ENCODE measurements at regions not wholly inside any gene's neighbourhood (a gene's known extent, or its start where the extent isn't known, plus 50 kb on each side); places are given as distances from the start of the nearest gene placed in this dataset.

- Histone ChIP-seq H3K4me1 (peaks cover 0 to 22% (median 14%) of the 10 kb centered on the region in 4 donors), H3K36me3 (no peaks in the 10 kb centered on the region), H3K9me3 (peaks cover 0 to 3% (median 0%) of the 10 kb centered on the region in 3 donors), H3K27me3 (no peaks in the 10 kb centered on the region), H3K4me3 (no peak overlapping the region), H3K27ac (peak overlapping the region in 1 of 2 donors; percentile 24)
- peak; percentile 56 to 80 for DNase-seq
- no peak for TF ChIP-seq CTCF (IDR thresholded peaks at IDR 0.05)
- intact Hi-C loops (cut with DNase I; ENCODE audit: low total_unique reads): no loop called here
These were observed 184.7 kb downstream of the C16orf95 start for GRCh38 chr16:87132361-87133014.

- TF ChIP-seq CTCF (IDR thresholded peaks at IDR 0.05): no peak
- intact Hi-C loops (cut with DNase I; ENCODE audit: low total_unique reads): no loop called here
- Histone ChIP-seq H3K9me3 (peaks cover 0 to 3% (median 0%) of the 10 kb centered on the region in 3 donors), H3K27me3 (no peaks in the 10 kb centered on the region), H3K4me1 (peaks cover 0 to 14% (median 8%) of the 10 kb centered on the region in 4 donors), H3K36me3 (no peaks in the 10 kb centered on the region), H3K27ac (peak overlapping the region in 1 of 2 donors; percentile 24), H3K4me3 (no peak overlapping the region)
- peak in 1 of 2 donors; percentile 48 for DNase-seq
These were observed 183.9 kb downstream of the C16orf95 start for GRCh38 chr16:87133112-87133850.

GRCh38 chr16:87133966-87134627 lies 183.1 kb downstream of the C16orf95 start:
- H3K4me1 ChIP-seq: peaks cover 0 to 13% (median 8%) of the 10 kb centered on the region in 4 donors
- peak in 1 of 2 donors; percentile 45 for DNase-seq
- peaks cover 0 to 3% (median 0%) of the 10 kb centered on the region in 3 donors for H3K9me3 ChIP-seq
- no peak for TF ChIP-seq CTCF (IDR thresholded peaks at IDR 0.05)
- H3K36me3 ChIP-seq: no peaks in the 10 kb centered on the region
- H3K27ac ChIP-seq: no peak overlapping the region
- no peaks in the 10 kb centered on the region for H3K27me3 ChIP-seq
- no peak overlapping the region for H3K4me3 ChIP-seq
- intact Hi-C loops (cut with DNase I; ENCODE audit: low total_unique reads): no loop called here

GRCh38 chr16:87134628-87134995 lies 182.6 kb downstream of the C16orf95 start:
- DNase-seq: no peak
- Histone ChIP-seq H3K9me3 (peaks cover 0 to 3% (median 0%) of the 10 kb centered on the region in 3 donors), H3K36me3 (no peaks in the 10 kb centered on the region), H3K4me1 (peaks cover 0 to 13% (median 8%) of the 10 kb centered on the region in 4 donors), H3K27me3 (no peaks in the 10 kb centered on the region), H3K27ac (no peak overlapping the region), H3K4me3 (no peak overlapping the region)
- intact Hi-C loops (cut with DNase I; ENCODE audit: low total_unique reads): no loop called here
- no peak for TF ChIP-seq CTCF (IDR thresholded peaks at IDR 0.05)

- TF ChIP-seq CTCF (IDR thresholded peaks at IDR 0.05): no peak
- Histone ChIP-seq H3K36me3 (no peaks in the 10 kb centered on the region), H3K9me3 (peaks cover 0 to 3% (median 0%) of the 10 kb centered on the region in 3 donors), H3K4me1 (peaks cover 0 to 13% (median 8%) of the 10 kb centered on the region in 4 donors), H3K27me3 (no peaks in the 10 kb centered on the region), H3K27ac (no peak overlapping the region), H3K4me3 (no peak overlapping the region)
- intact Hi-C loops (cut with DNase I; ENCODE audit: low total_unique reads): no loop called here
- peak in 1 of 2 donors; percentile 20 for DNase-seq
These were observed 181.8 kb downstream of the C16orf95 start for GRCh38 chr16:87135246-87136030.
